OCI-LY7 (cell line): ENCODE measurements at regions not wholly inside any gene's neighbourhood (a gene's known extent, or its start where the extent isn't known, plus 50 kb on each side); places are given as distances from the start of the nearest gene placed in this dataset.

Experiments
- EZH2phosphoT487 ChIP-seq: fragments of 200-600 bp; sonication (generic); IDR thresholded peaks from 2 replicates; pipeline ENCODE4 v1.6.1; 2018; ENCODE audit warnings: low read depth, borderline replicate concordance, mild to moderate bottlenecking, mixed run types, antibody characterized with exemption, low read length, moderate library complexity, mixed read lengths
- TF ChIP-seq, protein P1 (sequence below): fragments of 200-600 bp; sonication (generic); conservative IDR thresholded peaks from 2 replicates; pipeline ENCODE4 v1.5.1; 2014; ENCODE audit warnings: mild to moderate bottlenecking, antibody characterized with exemption, low read length, moderate library complexity, mixed read lengths

GRCh38 chr14:41257476-41257875 is 349.2 kb upstream of the LRFN5 start:
- TF ChIP-seq, protein P1, sequence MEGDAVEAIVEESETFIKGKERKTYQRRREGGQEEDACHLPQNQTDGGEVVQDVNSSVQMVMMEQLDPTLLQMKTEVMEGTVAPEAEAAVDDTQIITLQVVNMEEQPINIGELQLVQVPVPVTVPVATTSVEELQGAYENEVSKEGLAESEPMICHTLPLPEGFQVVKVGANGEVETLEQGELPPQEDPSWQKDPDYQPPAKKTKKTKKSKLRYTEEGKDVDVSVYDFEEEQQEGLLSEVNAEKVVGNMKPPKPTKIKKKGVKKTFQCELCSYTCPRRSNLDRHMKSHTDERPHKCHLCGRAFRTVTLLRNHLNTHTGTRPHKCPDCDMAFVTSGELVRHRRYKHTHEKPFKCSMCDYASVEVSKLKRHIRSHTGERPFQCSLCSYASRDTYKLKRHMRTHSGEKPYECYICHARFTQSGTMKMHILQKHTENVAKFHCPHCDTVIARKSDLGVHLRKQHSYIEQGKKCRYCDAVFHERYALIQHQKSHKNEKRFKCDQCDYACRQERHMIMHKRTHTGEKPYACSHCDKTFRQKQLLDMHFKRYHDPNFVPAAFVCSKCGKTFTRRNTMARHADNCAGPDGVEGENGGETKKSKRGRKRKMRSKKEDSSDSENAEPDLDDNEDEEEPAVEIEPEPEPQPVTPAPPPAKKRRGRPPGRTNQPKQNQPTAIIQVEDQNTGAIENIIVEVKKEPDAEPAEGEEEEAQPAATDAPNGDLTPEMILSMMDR, result no peak
- TF ChIP-seq EZH2phosphoT487, result no peak
